Stimulated activated CD8-positive, alpha-beta memory T cell treated with anti-CD3 and anti-CD28 coated beads, Interleukin-7, amount 100 ng/mL, for 4 hours (primary cell): ENCODE measurements at regions not wholly inside any gene's neighbourhood (a gene's known extent, or its start where the extent isn't known, plus 50 kb on each side); places are given as distances from the start of the nearest gene placed in this dataset.

Experiments used
- DNase-seq, 2 donors: peaks; one replicate each; pipeline ENCODE4 v3.0.0-alpha.2; 2020; ENCODE audit warnings: low read depth in 2 of 2

DNA sequence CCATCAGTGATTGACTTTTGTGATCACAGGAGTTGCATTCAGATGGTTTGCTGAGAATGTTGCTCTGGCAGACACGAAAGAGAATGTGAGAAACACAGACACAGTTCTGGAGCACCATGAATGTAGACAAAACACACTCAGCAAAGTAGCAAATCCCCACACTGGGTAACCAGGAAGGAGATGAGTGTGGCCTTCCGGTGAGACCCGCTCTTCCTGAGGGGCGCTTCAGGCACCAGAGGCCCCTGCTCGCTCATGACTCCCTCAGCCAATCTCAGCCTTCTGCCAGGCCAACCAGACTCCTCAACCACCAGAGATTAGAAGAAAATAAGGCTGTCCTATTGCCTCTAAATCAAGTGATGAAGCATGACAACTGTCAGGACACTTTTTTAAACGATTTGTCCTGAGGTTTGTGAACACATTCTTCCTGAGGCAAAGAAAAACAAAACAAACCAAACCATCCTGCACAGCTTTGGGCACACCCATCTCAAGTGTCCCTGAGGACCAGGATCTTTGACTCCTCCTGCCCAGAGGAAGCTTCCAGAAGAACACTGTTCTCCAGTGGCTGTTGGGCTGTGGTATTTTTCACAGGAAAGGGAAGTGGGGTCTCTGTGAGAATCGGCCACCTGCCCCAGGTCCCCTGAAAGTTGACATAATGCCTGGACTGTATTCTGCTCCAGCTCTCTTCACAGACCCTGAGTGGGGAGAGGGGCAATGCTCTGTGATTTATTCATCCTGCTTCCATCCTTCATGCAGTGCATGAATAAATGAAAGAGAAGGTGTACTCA, 152.8 kb downstream of the BCL11A start:
- DNase-seq = no peak

DNA sequence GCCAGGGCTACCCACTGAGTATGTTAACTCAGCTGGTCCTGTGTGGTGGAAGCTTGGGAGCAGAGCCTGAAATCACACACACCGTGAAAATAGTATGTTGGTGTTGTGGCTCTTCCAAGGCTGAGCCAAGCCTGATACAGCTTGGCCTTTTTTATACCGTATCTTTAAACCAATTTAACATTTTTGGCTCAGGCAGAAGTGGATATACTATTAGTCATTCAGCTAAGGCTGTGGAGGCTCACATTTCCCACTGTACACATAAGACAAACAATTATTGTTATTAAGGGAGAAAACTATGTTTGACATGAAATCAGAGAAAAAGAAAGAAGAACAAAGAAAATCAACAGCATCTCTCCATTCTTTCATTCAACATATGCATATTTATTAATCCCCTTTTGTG, 159.0 kb downstream of the BCL11A start:
- no peak for DNase-seq

DNA sequence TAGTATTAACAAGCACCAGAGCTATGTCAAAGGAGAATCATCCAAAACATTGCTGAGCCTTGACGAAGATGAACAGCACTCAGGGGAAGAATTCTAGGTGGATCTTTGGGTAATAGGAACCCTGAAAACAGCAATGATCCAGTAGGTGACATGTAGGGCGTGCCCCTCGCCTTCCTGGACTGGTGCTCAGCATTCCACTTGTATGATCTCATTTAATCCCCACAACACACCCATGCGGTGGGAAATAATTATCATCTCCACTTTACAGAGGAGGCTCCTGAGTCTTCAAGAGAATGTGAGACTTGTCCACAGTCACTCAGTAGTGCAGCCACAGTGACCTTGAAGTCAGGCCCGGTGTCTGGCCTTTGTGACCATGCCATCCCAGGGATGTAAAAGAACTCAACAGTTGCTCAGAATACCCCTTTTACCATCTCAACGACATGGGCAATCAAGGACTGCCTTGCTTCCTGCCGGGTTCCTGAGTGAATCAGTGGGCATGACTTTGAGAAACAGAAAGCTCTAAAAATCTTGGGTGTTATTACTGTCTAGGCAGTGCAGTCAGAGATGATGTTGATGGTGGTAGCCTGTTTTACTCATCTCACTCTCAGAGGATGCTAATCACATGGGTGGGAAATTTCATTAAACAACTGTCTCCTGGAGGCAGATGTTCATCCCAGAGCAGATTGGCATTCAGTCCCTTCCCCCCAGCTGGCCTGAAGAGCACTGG, 161.6 kb downstream of the BCL11A start:
- DNase-seq = no peak

DNA sequence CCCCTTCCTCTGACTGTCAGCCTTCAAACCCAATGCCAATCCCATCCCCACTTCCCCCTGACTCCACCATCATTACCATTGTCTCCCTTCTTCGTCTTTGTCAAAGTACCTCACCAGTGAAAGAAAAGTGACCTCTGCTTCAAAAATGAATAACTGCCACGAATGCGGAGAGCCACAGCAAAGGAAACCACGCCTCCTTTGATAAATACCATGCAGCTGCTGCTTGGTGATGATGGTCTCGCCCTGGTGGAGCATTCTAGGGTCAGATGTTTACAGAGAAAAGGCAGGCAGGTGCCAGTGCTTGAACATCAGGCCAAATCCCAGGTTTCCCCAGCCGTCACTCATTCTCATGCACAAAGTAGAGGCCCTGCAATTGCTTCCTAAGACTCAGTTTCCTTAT, 162.2 kb downstream of the BCL11A start:
- no peak for DNase-seq

DNA sequence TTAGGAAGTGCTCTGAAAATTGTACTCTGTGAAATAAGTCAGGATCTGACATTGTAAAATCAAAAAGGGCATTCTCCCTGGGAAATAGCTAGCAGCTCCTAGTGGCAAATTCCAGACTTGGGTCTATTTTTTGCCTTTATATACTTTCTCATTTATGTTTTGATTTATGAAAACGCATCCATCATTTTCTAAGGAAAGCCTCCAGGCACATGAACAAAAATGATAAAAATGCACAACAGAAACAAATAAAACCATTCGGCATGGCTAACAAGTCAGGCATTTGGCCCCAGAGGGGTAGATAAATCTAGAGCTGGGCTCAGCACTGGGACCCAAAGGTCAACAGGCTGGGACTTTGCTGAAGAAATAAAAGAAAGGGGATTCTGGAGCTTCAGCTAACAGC, 167.0 kb downstream of the BCL11A start:
- no peak for DNase-seq

DNA sequence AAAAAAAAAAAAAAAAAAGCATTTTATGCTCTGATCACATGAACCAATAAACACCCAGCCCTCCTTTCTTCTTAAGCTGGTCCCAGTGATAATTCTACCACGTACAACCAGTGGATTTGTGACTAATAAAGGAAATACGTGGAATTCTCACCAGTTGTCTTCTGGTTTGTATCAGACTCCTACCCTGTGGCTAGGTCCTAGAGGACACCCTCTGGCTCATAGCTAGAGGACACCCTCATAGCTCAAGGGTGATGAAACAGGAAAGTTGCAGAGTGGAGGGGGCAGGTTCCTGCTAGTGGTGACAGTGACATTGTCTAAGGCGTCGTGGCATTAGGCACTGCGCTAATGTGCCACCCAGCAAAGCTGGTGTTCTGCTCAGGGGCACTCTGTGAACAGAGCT, 167.8 kb downstream of the BCL11A start:
- DNase-seq = no peak

DNA sequence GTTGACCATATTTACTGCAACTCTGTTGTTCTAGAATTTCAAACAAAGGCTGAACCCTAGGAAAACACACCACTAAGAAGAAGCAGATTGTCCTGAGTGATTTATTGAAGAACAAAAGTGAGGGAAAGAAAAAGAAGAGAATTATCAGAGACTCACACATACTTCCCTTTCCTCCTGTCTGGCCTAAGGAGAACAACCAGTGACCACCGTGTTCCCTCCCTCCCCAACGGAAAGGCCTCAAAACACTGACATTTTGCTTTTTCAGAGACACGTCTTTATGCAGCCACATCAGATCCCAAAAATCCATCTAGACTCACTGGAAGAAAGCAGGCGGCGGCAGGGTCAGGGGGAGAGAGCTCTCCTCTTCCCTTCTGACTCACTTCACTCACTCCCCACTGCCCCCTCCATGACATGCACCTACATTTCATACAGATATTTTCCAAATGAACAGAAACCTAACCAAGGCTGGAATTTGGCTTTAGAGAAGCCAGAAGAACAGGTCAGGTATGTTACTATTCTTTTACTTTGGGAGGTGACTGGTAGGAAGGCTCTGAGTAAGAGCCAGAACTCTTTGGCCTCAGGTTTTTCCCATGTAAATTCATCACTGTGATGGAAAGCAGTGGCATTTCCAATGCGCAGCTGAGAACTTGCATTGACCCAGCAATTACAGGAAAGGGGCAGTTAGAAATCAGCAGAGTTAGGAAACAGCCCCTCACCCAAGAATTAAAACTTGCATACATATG, 169.9 kb downstream of the BCL11A start:
- no peak for DNase-seq

DNA sequence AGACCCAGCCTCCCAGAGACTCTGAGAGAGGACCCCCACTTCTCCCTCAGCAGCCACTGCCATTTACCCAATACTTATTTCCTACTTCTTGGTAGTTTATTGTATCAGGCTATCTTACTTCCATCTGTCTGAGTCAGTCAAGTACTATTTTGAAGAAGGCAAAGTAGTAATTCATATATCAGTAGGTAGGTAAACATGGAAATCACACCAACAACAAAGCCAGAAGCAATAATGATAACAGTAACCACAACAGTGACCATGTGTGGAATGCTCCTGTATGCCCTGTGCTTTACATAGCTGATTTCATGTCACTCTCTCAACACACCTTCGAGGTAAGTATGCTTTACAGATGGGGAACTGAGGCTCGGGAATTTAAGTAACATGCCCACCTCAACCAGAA, 173.0 kb downstream of the BCL11A start:
- no peak for DNase-seq

DNA sequence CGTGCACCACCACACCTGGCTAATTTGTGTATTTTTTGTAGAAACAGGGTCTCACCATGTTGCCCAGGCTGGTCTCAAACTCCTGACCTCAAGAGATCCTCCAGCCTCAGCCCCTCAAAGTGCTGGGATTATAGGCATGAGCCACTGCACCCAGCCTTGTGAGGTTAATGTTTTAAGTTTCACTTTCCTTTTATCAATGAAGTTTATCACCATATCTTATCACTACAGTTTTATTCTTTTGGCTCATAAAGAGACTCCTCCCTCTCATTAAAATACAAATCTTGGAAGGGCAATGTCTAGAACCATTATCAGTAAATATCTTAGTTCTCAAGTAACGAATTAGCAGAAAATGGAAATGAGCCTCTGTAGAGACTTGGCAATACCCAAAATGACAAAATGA, 173.8 kb downstream of the BCL11A start:
- DNase-seq = no peak

DNA sequence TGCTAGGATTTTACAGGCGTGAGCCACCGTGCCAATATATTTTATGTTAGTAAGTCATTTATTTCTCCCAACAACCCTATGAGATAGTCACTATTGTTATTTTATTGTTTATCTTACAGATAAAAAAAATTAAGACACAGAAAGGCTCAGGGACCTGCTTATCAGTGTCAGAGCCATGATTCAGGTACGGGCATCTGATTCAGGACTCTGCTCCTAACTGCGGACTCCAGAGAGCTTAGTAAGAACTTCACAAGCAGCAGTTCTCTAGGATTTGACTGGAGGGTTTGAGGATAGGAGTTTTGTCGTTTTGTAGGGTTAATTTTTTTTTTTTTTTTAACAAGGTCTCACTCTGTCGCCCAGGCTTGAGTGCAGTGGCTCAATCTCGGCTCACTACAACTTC, 174.2 kb downstream of the BCL11A start:
- DNase-seq = no peak

DNA sequence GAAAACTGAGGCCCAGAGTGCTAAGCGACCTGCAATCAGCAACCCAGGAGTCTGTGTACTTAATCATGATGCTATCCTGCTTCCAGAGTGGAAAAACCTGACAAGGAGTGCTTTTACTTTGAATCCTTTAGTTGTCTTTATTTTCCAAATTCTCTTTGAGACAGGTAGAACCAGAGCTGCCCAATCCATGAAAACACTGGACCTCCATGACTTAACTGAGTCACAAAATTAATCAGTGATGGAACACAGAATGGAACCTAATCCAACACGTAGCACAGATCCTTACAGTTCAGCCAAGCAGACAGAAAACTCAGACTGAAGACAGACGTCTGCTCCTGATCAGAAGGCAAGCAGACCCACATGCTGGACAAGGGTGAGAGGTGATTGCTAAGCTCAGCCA, 175.6 kb downstream of the BCL11A start:
- no peak for DNase-seq

DNA sequence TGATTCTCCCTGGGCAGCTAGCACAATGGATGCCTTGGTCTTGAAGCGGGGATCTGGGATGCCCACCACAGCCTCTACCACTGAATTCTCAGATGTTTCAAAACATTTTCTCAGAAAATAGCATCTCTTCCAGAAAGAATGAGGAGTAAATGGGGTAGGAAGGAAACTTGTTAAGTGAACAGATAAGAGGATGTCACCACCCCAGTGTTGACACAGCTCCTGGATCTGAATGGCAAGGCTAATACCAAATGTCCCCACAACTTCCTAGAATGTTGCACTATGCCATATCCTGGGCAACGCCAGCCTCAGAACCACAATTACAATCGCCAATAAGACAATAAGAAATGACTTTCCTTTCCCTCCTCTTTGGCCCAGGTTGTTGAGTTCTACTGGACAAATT, 177.2 kb downstream of the BCL11A start:
- DNase-seq = no peak

DNA sequence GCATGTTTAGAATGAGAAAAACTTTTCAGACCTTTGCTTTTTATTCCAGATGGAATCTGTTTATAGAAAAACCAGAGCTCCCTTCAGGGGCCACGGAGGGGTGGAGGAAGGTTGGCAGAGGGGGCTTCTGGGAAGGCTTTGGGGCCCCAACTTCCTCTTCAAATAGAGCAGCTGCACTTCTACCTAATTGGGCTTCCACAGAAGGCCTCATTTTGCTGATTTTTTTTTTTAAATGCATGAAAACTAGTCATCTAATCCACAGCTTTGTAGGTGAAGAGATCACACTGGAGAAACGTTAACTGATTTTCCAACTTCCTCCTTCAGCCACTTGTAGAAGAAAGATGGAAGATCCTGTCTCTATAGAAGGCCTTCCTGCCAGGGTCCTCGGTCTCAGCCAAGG, 181.8 kb downstream of the BCL11A start:
- DNase-seq = no peak

DNA sequence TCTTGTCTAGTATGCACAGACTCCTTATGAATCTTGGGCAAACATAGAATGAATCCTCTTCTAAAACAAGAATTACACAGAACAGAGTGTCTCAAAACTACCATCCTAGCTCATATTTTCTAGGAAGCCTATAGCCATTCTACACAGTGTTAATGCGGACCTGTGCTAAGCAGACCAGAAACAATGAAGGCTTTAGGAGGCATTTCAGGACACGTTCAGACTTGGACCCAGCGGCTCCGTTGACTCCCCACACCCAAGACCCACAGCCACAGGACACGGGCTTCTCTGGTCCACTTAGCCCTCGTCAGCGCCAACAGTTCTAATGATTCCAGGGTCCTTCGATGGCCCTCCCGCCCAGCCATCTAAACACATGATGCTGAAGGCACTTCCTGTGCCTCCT, 182.2 kb downstream of the BCL11A start:
- DNase-seq = no peak

DNA sequence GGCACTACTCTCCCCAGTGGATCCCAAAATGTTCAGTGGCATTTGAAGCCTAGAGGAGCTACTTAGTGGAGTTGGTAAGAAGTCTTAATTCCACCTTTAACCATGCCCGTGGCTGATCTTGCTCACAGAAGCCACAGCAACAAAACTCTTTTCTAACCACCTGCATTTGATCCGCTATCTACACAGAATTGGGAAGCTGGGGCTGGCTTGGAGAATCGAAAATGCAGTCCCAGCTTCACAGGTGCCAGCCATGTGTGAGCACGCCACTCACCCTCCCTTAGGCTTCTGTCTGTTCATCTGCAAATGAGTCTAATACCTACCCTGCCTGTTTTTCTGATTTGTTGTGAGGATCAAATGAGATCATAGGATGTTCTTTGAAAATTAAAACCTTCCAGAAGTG, 182.6 kb downstream of the BCL11A start:
- DNase-seq = no peak

DNA sequence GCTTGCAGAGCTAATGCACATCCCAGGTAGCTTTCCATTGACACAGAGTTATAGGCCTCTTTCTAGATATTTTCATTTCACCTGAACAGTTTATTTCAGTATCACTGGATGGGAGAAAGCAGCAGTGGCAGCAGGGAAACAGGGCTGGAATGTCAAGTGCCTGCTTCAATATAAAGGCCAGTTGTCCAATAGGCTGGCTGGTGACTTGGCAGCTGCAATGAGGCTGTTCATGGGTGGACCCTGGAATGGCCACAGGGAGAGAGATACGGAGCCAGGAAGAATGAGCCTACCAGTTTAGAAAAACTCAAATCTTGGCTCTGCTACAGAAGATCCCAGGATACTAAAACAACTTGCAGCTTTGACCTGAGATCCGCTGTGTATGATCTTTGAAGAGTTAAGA, 185.0 kb downstream of the BCL11A start:
- no peak for DNase-seq

DNA sequence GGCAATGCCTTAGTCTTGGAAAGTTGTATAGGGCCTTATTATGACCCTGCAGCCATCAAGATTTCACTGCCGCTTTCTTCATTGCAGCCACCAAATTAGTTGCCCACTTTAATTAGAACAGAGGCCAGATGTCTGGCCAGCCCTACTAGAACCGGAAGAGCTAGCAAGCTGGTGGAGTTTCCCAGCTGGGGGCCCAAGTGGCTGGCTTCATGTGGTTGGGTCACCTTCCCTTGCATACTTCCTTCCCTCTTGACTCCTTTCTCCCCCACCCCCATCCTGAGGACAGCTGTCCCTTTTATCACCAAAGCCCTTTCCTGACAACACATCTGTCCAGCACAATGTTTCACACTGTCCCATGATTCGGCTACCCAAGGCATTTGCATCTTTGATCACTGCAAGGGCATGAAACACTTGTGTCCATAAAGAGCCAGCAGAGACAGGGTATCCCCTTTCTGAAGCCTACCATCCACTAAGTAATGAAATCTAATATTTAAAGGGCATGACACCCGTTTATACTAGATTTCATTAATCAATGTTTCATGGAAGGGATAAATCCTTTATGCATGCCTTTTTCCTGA, 187.2 kb downstream of the BCL11A start:
- no peak for DNase-seq

DNA sequence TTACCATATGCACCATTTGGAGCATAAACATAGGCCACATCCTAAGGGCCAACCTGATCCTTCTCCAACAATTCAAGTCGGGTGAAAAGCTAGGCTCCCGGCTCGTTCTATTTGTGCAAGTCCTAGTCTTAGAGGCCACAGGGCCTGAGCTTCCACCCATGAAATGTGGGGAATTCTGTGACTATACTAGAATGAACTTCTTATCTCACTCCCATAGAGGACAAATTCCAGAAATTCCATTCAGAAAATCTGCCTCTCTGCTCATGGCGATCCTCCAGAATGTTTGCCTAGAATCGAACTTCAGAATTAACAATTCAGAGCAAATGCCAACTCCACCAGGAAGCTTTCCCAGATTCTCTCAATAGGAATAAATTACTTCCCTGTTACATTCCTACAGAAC, 187.9 kb downstream of the BCL11A start:
- DNase-seq = no peak

DNA sequence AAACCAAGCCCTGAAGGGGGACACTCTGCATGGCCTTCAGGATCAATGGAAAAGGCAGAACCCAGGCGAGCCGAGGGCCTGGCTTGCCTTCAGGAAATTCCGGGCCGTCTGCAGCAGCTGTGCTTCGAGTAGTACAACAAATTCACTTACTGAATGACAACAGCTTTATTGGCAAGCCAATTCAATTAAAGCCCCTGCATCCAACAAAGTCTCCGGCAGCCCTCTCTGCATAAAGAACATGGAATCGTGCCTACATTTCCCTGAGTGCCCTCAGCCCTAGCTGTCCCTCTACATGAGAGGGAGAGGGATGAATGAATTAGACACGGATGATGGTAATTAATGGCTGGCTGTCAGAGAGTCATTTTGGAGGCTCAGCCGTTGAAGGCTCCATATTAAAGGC, 189.0 kb downstream of the BCL11A start:
- no peak for DNase-seq

DNA sequence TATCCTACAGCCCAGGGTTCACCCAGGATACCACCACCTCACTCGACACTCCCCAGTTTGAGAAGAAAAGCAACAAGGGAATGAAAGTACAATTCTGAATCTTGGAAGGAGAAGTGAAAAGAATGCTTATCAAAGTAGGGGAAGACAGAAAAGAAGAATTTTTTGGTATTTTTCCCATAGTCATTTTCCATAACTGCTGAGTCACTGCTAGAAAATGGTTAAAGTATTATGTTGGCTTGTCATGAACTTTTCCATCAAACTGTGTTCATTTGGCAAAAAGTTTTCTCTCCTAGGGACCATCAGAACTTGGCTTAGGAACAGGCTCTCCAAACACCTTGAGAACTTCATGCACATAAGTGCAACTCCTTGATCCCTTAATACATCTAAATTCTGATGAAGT, 192.0 kb downstream of the BCL11A start:
- DNase-seq = no peak

DNA sequence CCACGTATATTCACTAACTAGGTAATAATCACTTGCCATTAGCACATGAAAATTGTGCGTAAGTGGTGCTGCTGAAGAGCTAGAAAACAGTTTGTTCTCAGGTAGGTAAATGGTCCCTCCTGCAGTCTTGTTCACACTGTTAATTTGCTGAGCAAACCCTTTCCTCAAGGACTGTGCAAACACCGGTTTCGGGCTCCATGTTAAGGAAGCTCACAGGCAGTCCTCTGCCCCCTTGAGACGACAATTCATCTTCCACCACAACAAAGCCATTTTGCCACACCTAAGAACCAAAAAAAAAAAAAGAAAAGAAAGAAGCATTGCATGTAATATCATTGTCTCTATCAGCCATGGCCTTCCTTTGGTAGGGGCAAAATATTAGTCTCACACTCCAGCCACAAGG, 193.9 kb downstream of the BCL11A start:
- DNase-seq = no peak

DNA sequence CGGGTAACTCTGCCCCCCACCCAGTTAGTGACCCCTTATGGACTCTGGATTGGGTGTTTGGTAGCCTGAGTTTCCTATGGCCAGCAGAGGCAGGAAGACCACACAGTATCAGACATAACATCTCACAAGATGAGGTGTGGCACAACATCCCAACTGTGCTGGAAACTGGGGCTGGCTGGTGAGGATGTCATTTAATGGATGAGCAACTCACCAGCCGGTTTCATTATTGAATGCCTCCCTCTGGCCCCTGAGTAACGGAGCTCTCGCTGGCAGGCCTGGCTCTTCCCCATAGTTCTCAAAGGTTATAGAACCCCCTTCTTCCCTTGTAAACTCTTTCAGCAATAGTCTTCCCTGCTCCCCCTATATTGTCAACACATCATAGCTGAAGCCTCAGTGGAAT, 195.0 kb downstream of the BCL11A start:
- no peak for DNase-seq

DNA sequence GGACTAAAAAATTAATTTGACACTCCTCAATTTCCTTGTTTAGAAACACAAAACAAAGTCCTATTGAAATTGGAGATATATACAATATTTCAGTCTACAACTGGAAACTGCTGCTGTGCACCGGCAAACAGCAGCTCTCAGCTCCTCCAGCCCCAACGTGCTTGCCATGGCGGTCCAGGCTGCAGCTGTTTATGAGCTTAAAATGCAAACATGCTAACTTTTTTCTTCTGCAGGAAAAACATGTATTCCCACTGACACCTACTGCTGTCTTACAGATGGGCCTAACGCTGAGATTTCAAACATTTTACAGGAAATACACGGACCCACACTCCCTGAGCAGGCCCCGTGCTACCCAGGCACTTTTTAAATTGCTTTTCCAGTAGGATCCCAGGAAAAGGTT, 195.5 kb downstream of the BCL11A start:
- DNase-seq = no peak
